NT2/D1 (cell line): ENCODE measurements at regions not wholly inside any gene's neighbourhood (a gene's known extent, or its start where the extent isn't known, plus 50 kb on each side); places are given as distances from the start of the nearest gene placed in this dataset.
"Not testable (repeated sequence)": the region's sequence is repeated elsewhere in the genome, so short reads cannot be mapped to it uniquely, and the experiment has no call there.

Experiments used
- DNase-seq: peaks from one replicate; pipeline ENCODE4 v3.0.0-alpha.2; 2011; ENCODE audit warnings: low read depth, low spot score
- H3K27me3 ChIP-seq: 2 replicates; pipeline ENCODE4 v1.6.0; 2011; ENCODE audit warnings: mild to moderate bottlenecking; ENCODE audit not compliant: insufficient read length, insufficient read depth
- H3K36me3 ChIP-seq: 2 replicates; pipeline ENCODE4 v1.6.1; 2011; ENCODE audit warnings: mild to moderate bottlenecking, low read length, mixed read lengths; ENCODE audit not compliant: insufficient read depth, insufficient read length
- H3K4me1 ChIP-seq: 2 replicates; pipeline ENCODE4 v1.5.1; 2011; ENCODE audit not compliant: insufficient read depth, insufficient read length
- H3K4me3 ChIP-seq: 2 replicates; pipeline ENCODE4 v1.5.1; 2011; ENCODE audit warnings: low read depth; ENCODE audit not compliant: insufficient read length
- H3K9ac ChIP-seq: 2 replicates; pipeline ENCODE4 v1.6.0; 2011; ENCODE audit warnings: low read depth; ENCODE audit not compliant: insufficient read length
- H3K9me3 ChIP-seq: 2 replicates; pipeline ENCODE4 v1.5.1; 2011; ENCODE audit warnings: mild to moderate bottlenecking, low read length; ENCODE audit not compliant: insufficient read depth
- SUZ12 ChIP-seq: IDR thresholded peaks from 2 replicates; pipeline ENCODE4 v1.6.1; 2011; ENCODE audit not compliant: insufficient read length, insufficient read depth; ENCODE audit errors: extremely low read depth
- YY1 ChIP-seq: IDR thresholded peaks from 2 replicates; pipeline ENCODE4 v1.6.1; 2011; ENCODE audit not compliant: insufficient read length, insufficient read depth
- ZNF274 ChIP-seq: IDR thresholded peaks from 2 replicates; pipeline ENCODE4 v1.6.1; 2011; ENCODE audit warnings: mild to moderate bottlenecking, low read depth, low read length

DNA sequence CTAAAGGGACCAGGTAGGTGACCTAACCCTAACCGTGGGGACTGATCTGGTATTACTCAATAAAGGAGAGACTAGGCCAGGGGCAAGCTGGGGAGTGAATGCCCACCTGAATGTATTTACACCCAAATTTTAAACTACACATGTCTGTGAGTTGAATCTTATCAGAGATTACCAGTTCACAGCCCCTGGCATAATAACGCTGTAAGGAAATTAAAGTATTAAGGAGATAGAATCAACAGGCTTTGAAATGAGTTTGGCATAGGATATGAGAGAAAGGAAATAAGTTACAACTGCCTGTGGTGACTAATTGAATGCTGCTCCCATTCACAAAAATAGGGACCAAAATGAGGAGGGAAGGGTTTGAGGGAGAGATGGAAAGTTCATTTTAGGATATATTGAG lies 593.3 kb downstream of the CSNK1G3 start:
- H3K9ac ChIP-seq = no peak overlapping the region
- H3K36me3 ChIP-seq = no peaks in the 10 kb centered on the region
- H3K9me3 ChIP-seq = no peaks in the 10 kb centered on the region
- H3K4me1 ChIP-seq = no peaks in the 10 kb centered on the region
- no peaks in the 10 kb centered on the region for H3K27me3 ChIP-seq
- no peak for DNase-seq
- no peak overlapping the region for H3K4me3 ChIP-seq
- TF ChIP-seq YY1 (no peak), SUZ12 (no peak), ZNF274 (no peak)

DNA sequence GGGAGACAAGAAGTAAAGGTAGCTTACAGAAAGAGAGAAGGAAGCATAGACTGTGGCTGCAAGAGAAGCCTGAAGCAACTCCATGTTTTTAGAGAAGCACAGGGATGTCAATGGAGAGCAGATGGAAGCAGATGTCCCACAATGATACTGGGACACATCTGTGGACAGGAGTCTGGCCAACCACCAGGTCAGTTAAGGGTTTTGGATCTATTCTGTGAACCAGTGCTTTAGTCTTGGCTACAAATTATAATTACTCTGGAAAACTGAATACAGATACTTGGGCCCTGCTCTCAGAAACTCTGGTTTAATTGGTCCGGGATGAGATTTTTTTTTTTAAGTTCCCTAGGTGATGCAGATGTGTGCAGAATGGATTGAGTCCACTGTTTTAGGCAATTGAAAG lies 592.8 kb downstream of the CSNK1G3 start:
- no peak for TF ChIP-seq SUZ12
- no peak for TF ChIP-seq ZNF274
- TF ChIP-seq YY1 = no peak
- Histone ChIP-seq H3K4me3 (no peak overlapping the region), H3K27me3 (no peaks in the 10 kb centered on the region), H3K9me3 (no peaks in the 10 kb centered on the region), H3K9ac (no peak overlapping the region), H3K4me1 (no peaks in the 10 kb centered on the region), H3K36me3 (no peaks in the 10 kb centered on the region)
- no peak for DNase-seq

DNA sequence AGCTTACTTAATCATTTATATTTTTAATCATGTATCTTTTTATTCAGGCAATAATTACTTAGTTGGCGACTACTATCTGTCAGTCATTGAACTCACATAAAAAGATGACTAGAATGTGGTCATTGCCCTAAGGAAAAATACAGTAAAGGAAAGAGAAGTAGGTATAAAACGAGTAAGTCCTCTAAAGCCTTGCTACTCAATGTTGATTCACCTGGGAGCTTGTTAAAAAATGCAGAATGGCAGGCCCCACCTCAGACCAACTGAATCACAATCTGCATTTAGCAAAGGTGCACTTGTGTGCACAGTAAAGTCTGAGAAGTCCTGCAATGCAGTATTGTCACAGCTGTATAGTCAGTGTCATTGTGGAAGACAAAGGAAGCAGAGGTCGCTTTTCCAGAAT lies 592.4 kb downstream of the CSNK1G3 start:
- H3K9me3 ChIP-seq = no peaks in the 10 kb centered on the region
- no peak for TF ChIP-seq YY1
- TF ChIP-seq SUZ12 = no peak
- TF ChIP-seq ZNF274 = no peak

DNA sequence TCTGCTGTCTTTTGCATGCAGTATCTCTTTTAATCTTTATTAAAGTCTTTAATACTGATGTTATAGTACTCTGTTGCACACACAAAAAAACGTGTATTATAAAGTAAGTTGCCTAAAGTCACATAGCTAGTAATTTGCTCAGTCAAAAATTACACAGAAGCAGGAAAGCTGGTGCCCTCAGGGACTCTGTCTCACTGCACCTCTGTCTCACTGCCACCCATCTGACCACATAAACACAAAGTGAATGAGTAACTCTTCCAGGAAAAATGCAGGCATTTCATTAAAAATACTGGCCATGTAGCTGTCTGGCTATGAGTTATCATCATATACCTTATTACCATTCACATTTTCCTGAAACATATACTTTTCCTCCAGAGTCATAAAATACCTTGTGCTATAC lies 591.7 kb downstream of the CSNK1G3 start:
- DNase-seq = no peak
- Histone ChIP-seq H3K9me3 (no peaks in the 10 kb centered on the region), H3K4me3 (no peak overlapping the region), H3K36me3 (no peaks in the 10 kb centered on the region), H3K27me3 (no peaks in the 10 kb centered on the region), H3K9ac (no peak overlapping the region), H3K4me1 (no peaks in the 10 kb centered on the region)
- TF ChIP-seq YY1 = no peak
- TF ChIP-seq SUZ12 = no peak
- TF ChIP-seq ZNF274 = no peak

More for the DNA sequence above, 592.4 kb downstream of the CSNK1G3 start:
- no peaks in the 10 kb centered on the region for H3K4me1 ChIP-seq
- H3K9ac ChIP-seq = no peak overlapping the region
- no peak for DNase-seq
- no peaks in the 10 kb centered on the region for H3K27me3 ChIP-seq
- no peak overlapping the region for H3K4me3 ChIP-seq
- no peaks in the 10 kb centered on the region for H3K36me3 ChIP-seq

DNA sequence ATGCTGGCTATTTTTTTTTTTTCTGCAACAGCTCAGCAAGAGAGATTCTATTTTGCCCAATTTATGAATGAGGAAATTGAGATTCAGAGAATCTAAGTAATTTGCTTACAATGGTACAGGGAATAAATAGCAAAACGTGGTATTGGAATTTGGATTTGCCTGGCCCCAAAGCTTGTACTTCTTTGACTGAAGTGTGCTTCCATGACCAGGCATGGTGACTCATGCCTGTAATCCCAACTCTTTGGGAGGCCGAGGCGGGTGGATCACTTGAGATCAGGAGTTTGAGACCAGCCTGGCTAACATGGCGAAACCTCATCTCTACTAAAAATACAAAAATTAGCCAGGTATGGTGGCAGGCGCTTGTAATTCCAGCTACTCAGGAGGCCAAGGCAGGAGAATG lies 591.1 kb downstream of the CSNK1G3 start:
- not testable (repeated sequence) for H3K4me1 ChIP-seq, H3K36me3 ChIP-seq, H3K4me3 ChIP-seq, H3K9ac ChIP-seq, DNase-seq, H3K27me3 ChIP-seq, H3K9me3 ChIP-seq

DNA sequence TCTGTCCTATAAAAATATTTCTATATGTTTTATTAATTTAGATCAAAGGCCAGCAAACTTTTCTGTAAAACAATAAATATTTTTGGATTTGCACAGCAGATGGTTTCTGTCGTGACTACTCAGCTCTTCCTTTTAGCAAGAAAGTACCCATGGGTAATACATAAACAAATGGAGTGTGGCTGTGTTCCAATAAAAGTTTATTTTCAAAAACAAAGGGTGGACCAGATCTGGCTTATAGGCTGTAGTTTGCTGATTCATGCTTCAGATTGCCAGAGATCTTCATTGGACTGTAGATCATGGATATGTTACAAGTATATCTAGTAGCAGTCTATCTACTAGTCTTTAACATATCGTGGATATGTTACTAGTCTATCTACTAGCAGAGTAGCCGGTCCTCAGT lies 590.5 kb downstream of the CSNK1G3 start:
- no peak overlapping the region for H3K4me3 ChIP-seq

DNA sequence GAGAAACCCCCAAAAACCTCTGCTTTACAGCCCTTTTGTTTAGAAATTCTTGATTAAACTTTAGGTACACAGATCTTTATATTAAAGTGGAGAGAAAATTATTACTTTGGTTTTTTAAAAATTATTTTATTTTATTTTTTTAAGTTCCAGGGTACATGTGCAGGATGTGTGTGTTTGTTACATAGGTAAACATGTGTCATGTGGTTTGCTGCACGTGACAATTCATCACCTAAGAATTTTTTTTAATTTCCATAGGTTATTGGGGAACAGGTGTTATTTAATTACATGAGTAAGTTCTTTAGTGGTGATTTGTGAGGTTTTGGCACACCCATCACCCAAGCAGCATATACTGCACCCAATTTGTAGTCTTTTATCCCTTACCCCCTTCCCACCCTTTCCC lies 581.7 kb downstream of the CSNK1G3 start:
- H3K4me1 ChIP-seq = no peaks in the 10 kb centered on the region
- H3K36me3 ChIP-seq = no peaks in the 10 kb centered on the region
- TF ChIP-seq ZNF274 (no peak), YY1 (no peak)
- H3K9me3 ChIP-seq = no peaks in the 10 kb centered on the region; the same call in 1 of the 2 replicates
- no peak for DNase-seq
- no peak overlapping the region for H3K4me3 ChIP-seq
- H3K27me3 ChIP-seq = no peaks in the 10 kb centered on the region
- no peak overlapping the region for H3K9ac ChIP-seq

More for the DNA sequence above, 590.5 kb downstream of the CSNK1G3 start:
- H3K9ac ChIP-seq = no peak overlapping the region
- H3K36me3 ChIP-seq = no peaks in the 10 kb centered on the region
- no peaks in the 10 kb centered on the region for H3K9me3 ChIP-seq
- no peaks in the 10 kb centered on the region for H3K4me1 ChIP-seq
- H3K27me3 ChIP-seq = no peaks in the 10 kb centered on the region
- TF ChIP-seq ZNF274 (no peak), YY1 (no peak), SUZ12 (no peak)
- DNase-seq = no peak

DNA sequence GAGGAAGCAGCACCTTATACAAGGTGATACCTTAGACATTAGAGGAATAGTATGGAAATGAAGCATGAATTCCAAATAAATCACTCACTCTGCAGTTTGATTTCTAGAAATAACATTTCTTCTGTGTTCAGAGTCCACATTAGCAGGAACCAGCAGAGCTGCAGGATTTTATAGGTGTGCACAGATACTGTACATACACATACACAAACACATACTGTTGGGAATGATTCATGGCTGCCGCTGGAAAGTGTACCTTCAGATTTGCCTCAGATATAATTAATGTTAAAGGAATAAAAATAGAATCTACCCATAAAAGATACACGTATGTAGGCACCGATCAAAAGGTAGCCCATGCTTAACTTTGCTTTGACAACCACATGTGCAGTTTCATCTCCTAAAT lies 578.1 kb downstream of the CSNK1G3 start:
- H3K9ac ChIP-seq = no peak overlapping the region
- no peak for DNase-seq
- H3K4me3 ChIP-seq = no peak overlapping the region
- no peaks in the 10 kb centered on the region; the same call in 1 of the 2 replicates for H3K9me3 ChIP-seq
- no peaks in the 10 kb centered on the region for H3K4me1 ChIP-seq
- no peaks in the 10 kb centered on the region for H3K27me3 ChIP-seq
- TF ChIP-seq SUZ12 = no peak
- no peaks in the 10 kb centered on the region for H3K36me3 ChIP-seq
